HG02798 (cell line): ENCODE measurements at regions not wholly inside any gene's neighbourhood (a gene's known extent, or its start where the extent isn't known, plus 50 kb on each side); places are given as distances from the start of the nearest gene placed in this dataset.

Experiments
- ATAC-seq: cut with Tn5 transposase; IDR thresholded peaks from one replicate; pipeline ENCODE4 v1.9.1; 2021; ENCODE audit warnings: mild to moderate bottlenecking; ENCODE audit not compliant: unreplicated experiment, poor library complexity

- no peak for ATAC-seq
Measured at GRCh38 chr3:10695595-10696285, 120.3 kb upstream of the SLC6A11 start.

- ATAC-seq, result no peak
Measured at GRCh38 chr3:10697918-10698317, 118.1 kb upstream of the SLC6A11 start.

- ATAC-seq, result no peak
Measured at GRCh38 chr3:10700821-10701220, 115.2 kb upstream of the SLC6A11 start.

- no peak for ATAC-seq
Measured at GRCh38 chr3:10702961-10703740, 112.9 kb upstream of the SLC6A11 start.

- no peak for ATAC-seq
Measured at GRCh38 chr3:10703875-10704274, 112.2 kb upstream of the SLC6A11 start.

GRCh38 chr3:10706156-10706739 is 109.8 kb upstream of the SLC6A11 start:
- ATAC-seq, result no peak

- ATAC-seq, result no peak
Measured at GRCh38 chr3:10706740-10707399, 109.2 kb upstream of the SLC6A11 start.

- ATAC-seq, result no peak
Measured at GRCh38 chr3:10707400-10708215, 108.4 kb upstream of the SLC6A11 start.

- ATAC-seq, result no peak
Measured at GRCh38 chr3:10708216-10708893, 107.7 kb upstream of the SLC6A11 start.

GRCh38 chr3:10709110-10709781 is 106.8 kb upstream of the SLC6A11 start:
- ATAC-seq, result no peak

GRCh38 chr3:10712121-10712520 is 103.9 kb upstream of the SLC6A11 start:
- ATAC-seq, result no peak

- no peak for ATAC-seq
Measured at GRCh38 chr3:10713656-10714055, 102.4 kb upstream of the SLC6A11 start.

GRCh38 chr3:10715886-10716285 is 100.1 kb upstream of the SLC6A11 start:
- no peak for ATAC-seq

GRCh38 chr3:10716964-10717363 is 99.1 kb upstream of the SLC6A11 start:
- no peak for ATAC-seq

- ATAC-seq, result no peak
Measured at GRCh38 chr3:10717756-10718155, 98.3 kb upstream of the SLC6A11 start.

GRCh38 chr3:10721101-10721500 is 94.9 kb upstream of the SLC6A11 start:
- ATAC-seq, result no peak

GRCh38 chr3:10722911-10723310 is 93.1 kb upstream of the SLC6A11 start:
- no peak for ATAC-seq

- no peak for ATAC-seq
Measured at GRCh38 chr3:10723991-10724390, 92.0 kb upstream of the SLC6A11 start.

- no peak for ATAC-seq
Measured at GRCh38 chr3:10725067-10725466, 91.0 kb upstream of the SLC6A11 start.
